Ishikawa (cell line): ENCODE measurements at regions not wholly inside any gene's neighbourhood (a gene's known extent, or its start where the extent isn't known, plus 50 kb on each side); places are given as distances from the start of the nearest gene placed in this dataset.

ENCODE experiments used
- EP300 ChIP-seq: IDR thresholded peaks from 2 replicates; pipeline ENCODE4 v1.6.1; 2012; ENCODE audit warnings: borderline replicate concordance
- NFIC ChIP-seq: IDR thresholded peaks from 2 replicates; pipeline ENCODE4 v1.6.1; 2012
- RAD21 ChIP-seq: IDR thresholded peaks from 2 replicates; pipeline ENCODE4 v1.6.1; 2012; ENCODE audit warnings: low read depth
- YY1 ChIP-seq: IDR thresholded peaks from 2 replicates; pipeline ENCODE4 v1.6.1; 2012; ENCODE audit warnings: low read depth

DNA sequence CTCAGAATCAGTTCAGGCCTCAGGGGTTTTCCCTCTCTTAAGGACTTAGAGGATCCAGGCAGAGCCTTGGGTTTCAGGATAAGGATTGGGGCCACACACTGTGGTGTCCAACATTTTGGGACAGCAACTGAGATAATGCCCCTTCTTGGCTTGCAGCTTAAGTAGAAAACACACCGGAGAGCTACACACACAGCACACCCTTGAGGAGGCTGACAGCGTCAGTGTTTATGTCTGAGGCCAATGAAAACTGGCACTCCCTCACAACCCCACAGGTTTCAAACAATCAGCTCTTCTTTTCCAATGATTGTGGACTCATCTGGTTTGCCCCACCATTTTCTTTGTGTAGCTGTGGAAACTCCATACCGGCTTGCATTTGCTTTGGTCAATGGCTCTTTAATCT, 257.7 kb downstream of the CDCA7 start:
- TF ChIP-seq RAD21 (0 out of 2 replicates have a peak, but pooled peaks have one; percentile 8), NFIC (no peak), EP300 (no peak), YY1 (no peak)
